ENCODE measurements at regions not wholly inside any gene's neighbourhood (a gene's known extent, or its start where the extent isn't known, plus 50 kb on each side); places are given as distances from the start of the nearest gene placed in this dataset.

GRCh38 chr2:221075203-221075602 is 496.9 kb downstream of the EPHA4 start:
- H3K4me3 ChIP-seq (ENCODE audit: low read length): no peak overlapping the region
- DNase-seq (ENCODE audit: low read depth): no peak
- TF ChIP-seq CTCF (conservative IDR thresholded peaks at IDR 0.05; ENCODE audit: low read depth, low read length): no peak

GRCh38 chr2:221077251-221077650 is 494.9 kb downstream of the EPHA4 start:
- DNase-seq (ENCODE audit: low read depth): no peak
- no peak for TF ChIP-seq CTCF (conservative IDR thresholded peaks at IDR 0.05; ENCODE audit: low read depth, low read length)
- H3K4me3 ChIP-seq (ENCODE audit: low read length): no peak overlapping the region

GRCh38 chr2:221077799-221078198 is 494.3 kb downstream of the EPHA4 start:
- no peak overlapping the region for H3K4me3 ChIP-seq (ENCODE audit: low read length)
- DNase-seq (ENCODE audit: low read depth): no peak
- no peak for TF ChIP-seq CTCF (conservative IDR thresholded peaks at IDR 0.05; ENCODE audit: low read depth, low read length)

GRCh38 chr2:221085341-221085900 is 486.7 kb downstream of the EPHA4 start:
- H3K4me3 ChIP-seq (ENCODE audit: low read length): no peak overlapping the region
- no peak for DNase-seq (ENCODE audit: low read depth)
- no peak for TF ChIP-seq CTCF (conservative IDR thresholded peaks at IDR 0.05; ENCODE audit: low read depth, low read length)

GRCh38 chr2:221085936-221086335 is 486.2 kb downstream of the EPHA4 start:
- DNase-seq (ENCODE audit: low read depth): no peak
- no peak overlapping the region for H3K4me3 ChIP-seq (ENCODE audit: low read length)
- no peak for TF ChIP-seq CTCF (conservative IDR thresholded peaks at IDR 0.05; ENCODE audit: low read depth, low read length)

GRCh38 chr2:221087779-221088178 is 484.3 kb downstream of the EPHA4 start:
- H3K4me3 ChIP-seq (ENCODE audit: low read length): no peak overlapping the region
- DNase-seq (ENCODE audit: low read depth): no peak
- TF ChIP-seq CTCF (conservative IDR thresholded peaks at IDR 0.05; ENCODE audit: low read depth, low read length): no peak

GRCh38 chr2:221088506-221088905 is 483.6 kb downstream of the EPHA4 start:
- no peak overlapping the region for H3K4me3 ChIP-seq (ENCODE audit: low read length)
- TF ChIP-seq CTCF (conservative IDR thresholded peaks at IDR 0.05; ENCODE audit: low read depth, low read length): no peak

More at GRCh38 chr2:221088506-221088905, 483.6 kb downstream of the EPHA4 start:
- no peak for DNase-seq (ENCODE audit: low read depth)
